B cell (primary cell): ENCODE measurements at regions not wholly inside any gene's neighbourhood (a gene's known extent, or its start where the extent isn't known, plus 50 kb on each side); places are given as distances from the start of the nearest gene placed in this dataset.

Source experiments
- EZH2 ChIP-seq: IDR thresholded peaks from 2 replicates; pipeline ENCODE4 v1.6.1; 2012; ENCODE audit warnings: borderline replicate concordance, low read depth, mild to moderate bottlenecking, moderate library complexity, low read length; ENCODE audit not compliant: insufficient read depth, poor library complexity, severe bottlenecking
- TF ChIP-seq, protein P1 (sequence below): fragments of 200-600 bp; IDR thresholded peaks from one replicate; pipeline ENCODE4 v1.8.0; 2022; ENCODE audit warnings: antibody characterized with exemption, mild to moderate bottlenecking

DNA sequence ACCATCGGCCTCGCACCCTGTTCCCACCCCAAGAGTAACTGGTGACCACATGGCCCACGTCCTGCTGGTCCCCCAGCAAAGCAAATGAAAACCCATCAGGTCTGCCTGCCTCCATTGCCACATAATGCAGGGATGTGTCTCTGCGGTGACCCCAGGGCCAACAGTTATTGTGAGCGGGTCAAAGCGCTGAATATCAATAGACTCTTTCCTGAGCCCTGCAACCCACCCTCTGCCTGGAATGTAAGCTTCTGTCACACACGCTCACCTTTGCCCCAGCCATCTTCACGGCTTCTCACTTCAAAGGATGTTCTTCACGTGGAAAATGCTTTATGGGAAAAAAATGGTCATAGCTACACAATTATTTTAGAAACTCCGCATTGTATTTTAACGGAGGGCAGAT lies 63.9 kb downstream of the FZD10 start:
- TF ChIP-seq EZH2: no peak
- TF ChIP-seq, protein P1, sequence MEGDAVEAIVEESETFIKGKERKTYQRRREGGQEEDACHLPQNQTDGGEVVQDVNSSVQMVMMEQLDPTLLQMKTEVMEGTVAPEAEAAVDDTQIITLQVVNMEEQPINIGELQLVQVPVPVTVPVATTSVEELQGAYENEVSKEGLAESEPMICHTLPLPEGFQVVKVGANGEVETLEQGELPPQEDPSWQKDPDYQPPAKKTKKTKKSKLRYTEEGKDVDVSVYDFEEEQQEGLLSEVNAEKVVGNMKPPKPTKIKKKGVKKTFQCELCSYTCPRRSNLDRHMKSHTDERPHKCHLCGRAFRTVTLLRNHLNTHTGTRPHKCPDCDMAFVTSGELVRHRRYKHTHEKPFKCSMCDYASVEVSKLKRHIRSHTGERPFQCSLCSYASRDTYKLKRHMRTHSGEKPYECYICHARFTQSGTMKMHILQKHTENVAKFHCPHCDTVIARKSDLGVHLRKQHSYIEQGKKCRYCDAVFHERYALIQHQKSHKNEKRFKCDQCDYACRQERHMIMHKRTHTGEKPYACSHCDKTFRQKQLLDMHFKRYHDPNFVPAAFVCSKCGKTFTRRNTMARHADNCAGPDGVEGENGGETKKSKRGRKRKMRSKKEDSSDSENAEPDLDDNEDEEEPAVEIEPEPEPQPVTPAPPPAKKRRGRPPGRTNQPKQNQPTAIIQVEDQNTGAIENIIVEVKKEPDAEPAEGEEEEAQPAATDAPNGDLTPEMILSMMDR: no peak
